ENCODE measurements at regions not wholly inside any gene's neighbourhood (a gene's known extent, or its start where the extent isn't known, plus 50 kb on each side); places are given as distances from the start of the nearest gene placed in this dataset.

GRCh38 chr11:29159552-29160465, 857.0 kb downstream of the KCNA4 start:
- TF ChIP-seq, protein P1, sequence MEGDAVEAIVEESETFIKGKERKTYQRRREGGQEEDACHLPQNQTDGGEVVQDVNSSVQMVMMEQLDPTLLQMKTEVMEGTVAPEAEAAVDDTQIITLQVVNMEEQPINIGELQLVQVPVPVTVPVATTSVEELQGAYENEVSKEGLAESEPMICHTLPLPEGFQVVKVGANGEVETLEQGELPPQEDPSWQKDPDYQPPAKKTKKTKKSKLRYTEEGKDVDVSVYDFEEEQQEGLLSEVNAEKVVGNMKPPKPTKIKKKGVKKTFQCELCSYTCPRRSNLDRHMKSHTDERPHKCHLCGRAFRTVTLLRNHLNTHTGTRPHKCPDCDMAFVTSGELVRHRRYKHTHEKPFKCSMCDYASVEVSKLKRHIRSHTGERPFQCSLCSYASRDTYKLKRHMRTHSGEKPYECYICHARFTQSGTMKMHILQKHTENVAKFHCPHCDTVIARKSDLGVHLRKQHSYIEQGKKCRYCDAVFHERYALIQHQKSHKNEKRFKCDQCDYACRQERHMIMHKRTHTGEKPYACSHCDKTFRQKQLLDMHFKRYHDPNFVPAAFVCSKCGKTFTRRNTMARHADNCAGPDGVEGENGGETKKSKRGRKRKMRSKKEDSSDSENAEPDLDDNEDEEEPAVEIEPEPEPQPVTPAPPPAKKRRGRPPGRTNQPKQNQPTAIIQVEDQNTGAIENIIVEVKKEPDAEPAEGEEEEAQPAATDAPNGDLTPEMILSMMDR (IDR thresholded peaks at IDR 0.05; ENCODE audit: insufficient read depth, low read length) = peak; percentile 23
- TF ChIP-seq POLR2AphosphoS5 (IDR thresholded peaks at IDR 0.05; ENCODE audit: low read depth) = no peak
- no peak for TF ChIP-seq REST (IDR thresholded peaks at IDR 0.05; ENCODE audit: insufficient replicate concordance, low read depth)
- TF ChIP-seq GABPA (IDR thresholded peaks at IDR 0.05; ENCODE audit: low read depth) = no peak

All from HL-60 (cell line).